Transverse colon (tissue), 4 donors: ENCODE measurements at regions not wholly inside any gene's neighbourhood (a gene's known extent, or its start where the extent isn't known, plus 50 kb on each side); places are given as distances from the start of the nearest gene placed in this dataset.
"Not testable (repeated sequence)": the region's sequence is repeated elsewhere in the genome, so short reads cannot be mapped to it uniquely, and the experiment has no call there.

Source experiments
- POLR2AphosphoS5 ChIP-seq, 3 donors: sonication (generic); formaldehyde crosslinking; IDR thresholded peaks; one replicate each; pipeline ENCODE4 v1.6.1; 2016; ENCODE audit warnings: antibody characterized with exemption in 3 of 3
- TF ChIP-seq, protein P1 (sequence below), 5 experiments: fragments of 200-600 bp in 3 of 5; fragments of 450-650 bp in 2 of 5; sonication (generic) in 3 of 5; IDR thresholded peaks; 1 replicate in 2 of 5; 2 replicates in 3 of 5; pipeline ENCODE4 v1.5.1; 2016 to 2017; ENCODE audit warnings: antibody characterized with exemption in 5 of 5, inconsistent platforms in 3 of 5, mild to moderate bottlenecking in 2 of 5, moderate library complexity in 1 of 5

DNA sequence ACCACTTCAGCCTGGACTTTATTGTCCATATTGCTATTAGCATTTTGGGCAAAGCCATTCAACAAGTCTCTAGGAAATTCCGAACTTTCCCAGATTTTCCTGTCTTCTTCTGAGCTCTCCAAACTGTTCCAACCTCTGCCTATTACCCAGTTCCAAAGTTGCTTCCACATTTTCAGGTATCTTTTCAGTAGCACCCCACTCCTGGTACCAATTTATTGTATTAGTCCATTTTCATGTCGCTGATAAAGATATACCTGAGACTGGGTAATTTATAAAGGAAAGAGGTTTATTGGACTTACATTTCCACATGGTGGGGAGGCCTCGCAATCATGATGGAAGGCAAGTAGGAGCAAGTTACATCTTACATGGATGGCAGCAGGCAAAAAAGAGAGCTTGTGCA lies 90.1 kb downstream of the ANKEF1 start:
- TF ChIP-seq, protein P1, sequence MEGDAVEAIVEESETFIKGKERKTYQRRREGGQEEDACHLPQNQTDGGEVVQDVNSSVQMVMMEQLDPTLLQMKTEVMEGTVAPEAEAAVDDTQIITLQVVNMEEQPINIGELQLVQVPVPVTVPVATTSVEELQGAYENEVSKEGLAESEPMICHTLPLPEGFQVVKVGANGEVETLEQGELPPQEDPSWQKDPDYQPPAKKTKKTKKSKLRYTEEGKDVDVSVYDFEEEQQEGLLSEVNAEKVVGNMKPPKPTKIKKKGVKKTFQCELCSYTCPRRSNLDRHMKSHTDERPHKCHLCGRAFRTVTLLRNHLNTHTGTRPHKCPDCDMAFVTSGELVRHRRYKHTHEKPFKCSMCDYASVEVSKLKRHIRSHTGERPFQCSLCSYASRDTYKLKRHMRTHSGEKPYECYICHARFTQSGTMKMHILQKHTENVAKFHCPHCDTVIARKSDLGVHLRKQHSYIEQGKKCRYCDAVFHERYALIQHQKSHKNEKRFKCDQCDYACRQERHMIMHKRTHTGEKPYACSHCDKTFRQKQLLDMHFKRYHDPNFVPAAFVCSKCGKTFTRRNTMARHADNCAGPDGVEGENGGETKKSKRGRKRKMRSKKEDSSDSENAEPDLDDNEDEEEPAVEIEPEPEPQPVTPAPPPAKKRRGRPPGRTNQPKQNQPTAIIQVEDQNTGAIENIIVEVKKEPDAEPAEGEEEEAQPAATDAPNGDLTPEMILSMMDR (IDR thresholded peaks at IDR 0.05): not testable (repeated sequence)
- not testable (repeated sequence) for TF ChIP-seq POLR2AphosphoS5 (IDR thresholded peaks at IDR 0.05)
